ENCODE measurements at regions not wholly inside any gene's neighbourhood (a gene's known extent, or its start where the extent isn't known, plus 50 kb on each side); places are given as distances from the start of the nearest gene placed in this dataset.
"Not testable (repeated sequence)": the region's sequence is repeated elsewhere in the genome, so short reads cannot be mapped to it uniquely, and the experiment has no call there.

- Mint-ChIP-seq H3K4me1 (ENCODE audit: low read depth) (no peaks in the 10 kb centered on the region), H3K36me3 (ENCODE audit: low read depth) (no peaks in the 10 kb centered on the region), H3K9me3 (ENCODE audit: insufficient read depth) (no peaks in the 10 kb centered on the region), H3K27ac (no peak overlapping the region), H3K27me3 (ENCODE audit: low read depth) (no peaks in the 10 kb centered on the region), H3K4me3 (no peak overlapping the region)
- ATAC-seq, result no peak
- no peak for DNase-seq
- POLR2A ChIA-PET, result no interaction called here
- CTCF ChIA-PET, result no interaction called here
These were observed 51.2 kb upstream of the GPR31 start for GRCh38 chr6:167208819-167209576.

- DNase-seq (no peak), ATAC-seq (no peak)
- Mint-ChIP-seq H3K4me1 (ENCODE audit: low read depth) (no peaks in the 10 kb centered on the region), H3K9me3 (ENCODE audit: insufficient read depth) (no peaks in the 10 kb centered on the region), H3K4me3 (no peak overlapping the region), H3K36me3 (ENCODE audit: low read depth) (no peaks in the 10 kb centered on the region), H3K27ac (no peak overlapping the region), H3K27me3 (ENCODE audit: low read depth) (no peaks in the 10 kb centered on the region)
- ChIA-PET POLR2A (no interaction called here), CTCF (no interaction called here)
These were observed 51.8 kb upstream of the GPR31 start for GRCh38 chr6:167209577-167209975.

GRCh38 chr6:167210375-167211294, 52.9 kb upstream of the GPR31 start:
- CTCF ChIA-PET, result no interaction called here
- H3K27ac Mint-ChIP-seq, result no peak overlapping the region
- no peak overlapping the region for H3K4me3 Mint-ChIP-seq
- no peaks in the 10 kb centered on the region for H3K4me1 Mint-ChIP-seq (ENCODE audit: low read depth)
- H3K36me3 Mint-ChIP-seq (ENCODE audit: low read depth), result no peaks in the 10 kb centered on the region
- no peaks in the 10 kb centered on the region for H3K9me3 Mint-ChIP-seq (ENCODE audit: insufficient read depth)
- POLR2A ChIA-PET, result no interaction called here
- DNase-seq (no peak), ATAC-seq (no peak)
- H3K27me3 Mint-ChIP-seq (ENCODE audit: low read depth), result no peaks in the 10 kb centered on the region

- DNase-seq (no peak), ATAC-seq (no peak)
- no peaks in the 10 kb centered on the region for H3K36me3 Mint-ChIP-seq (ENCODE audit: low read depth)
- H3K27ac Mint-ChIP-seq, result no peak overlapping the region
- no peaks in the 10 kb centered on the region for H3K4me1 Mint-ChIP-seq (ENCODE audit: low read depth)
- no peak overlapping the region for H3K4me3 Mint-ChIP-seq
- CTCF ChIA-PET, result no interaction called here
- H3K27me3 Mint-ChIP-seq (ENCODE audit: low read depth), result no peaks in the 10 kb centered on the region
- POLR2A ChIA-PET, result no interaction called here
- H3K9me3 Mint-ChIP-seq (ENCODE audit: insufficient read depth), result no peaks in the 10 kb centered on the region
These were observed 53.5 kb upstream of the GPR31 start for GRCh38 chr6:167211295-167211648.

- Mint-ChIP-seq H3K27ac (no peak overlapping the region), H3K9me3 (ENCODE audit: insufficient read depth) (no peaks in the 10 kb centered on the region), H3K27me3 (ENCODE audit: low read depth) (no peaks in the 10 kb centered on the region), H3K4me3 (no peak overlapping the region), H3K36me3 (ENCODE audit: low read depth) (no peaks in the 10 kb centered on the region), H3K4me1 (ENCODE audit: low read depth) (no peaks in the 10 kb centered on the region)
- ATAC-seq (no peak), DNase-seq (no peak)
- ChIA-PET CTCF (no interaction called here), POLR2A (no interaction called here)
These were observed 54.3 kb upstream of the GPR31 start for GRCh38 chr6:167211881-167212712.

- ATAC-seq, result no peak
- Mint-ChIP-seq H3K9me3 (ENCODE audit: insufficient read depth) (no peaks in the 10 kb centered on the region), H3K4me1 (ENCODE audit: low read depth) (no peaks in the 10 kb centered on the region), H3K4me3 (no peak overlapping the region), H3K27ac (no peak overlapping the region), H3K36me3 (ENCODE audit: low read depth) (no peaks in the 10 kb centered on the region), H3K27me3 (ENCODE audit: low read depth) (no peaks in the 10 kb centered on the region)
- ChIA-PET POLR2A (no interaction called here), CTCF (no interaction called here)
- no peak for DNase-seq
These were observed 54.9 kb upstream of the GPR31 start for GRCh38 chr6:167212713-167213005.

GRCh38 chr6:167214206-167214605, 56.4 kb upstream of the GPR31 start:
- Mint-ChIP-seq H3K9me3 (ENCODE audit: insufficient read depth) (no peaks in the 10 kb centered on the region), H3K4me3 (no peak overlapping the region), H3K27ac (no peak overlapping the region), H3K4me1 (ENCODE audit: low read depth) (no peaks in the 10 kb centered on the region), H3K27me3 (ENCODE audit: low read depth) (no peaks in the 10 kb centered on the region), H3K36me3 (ENCODE audit: low read depth) (no peaks in the 10 kb centered on the region)
- no peak for DNase-seq
- no peak for ATAC-seq
- ChIA-PET CTCF (no interaction called here), POLR2A (no interaction called here)

- H3K36me3 Mint-ChIP-seq (ENCODE audit: low read depth); ATAC-seq; H3K27ac Mint-ChIP-seq; H3K9me3 Mint-ChIP-seq (ENCODE audit: insufficient read depth); POLR2A ChIA-PET; CTCF ChIA-PET; DNase-seq; H3K27me3 Mint-ChIP-seq (ENCODE audit: low read depth); H3K4me3 Mint-ChIP-seq; H3K4me1 Mint-ChIP-seq (ENCODE audit: low read depth): not testable (repeated sequence)
These were observed 57.9 kb upstream of the GPR31 start for GRCh38 chr6:167215429-167216250.

- not testable (repeated sequence) for H3K36me3 Mint-ChIP-seq (ENCODE audit: low read depth)
These were observed 58.7 kb upstream of the GPR31 start for GRCh38 chr6:167216390-167217050.

GRCh38 chr6:167217073-167217472, 59.3 kb upstream of the GPR31 start:
- ATAC-seq; DNase-seq; H3K27ac Mint-ChIP-seq; H3K36me3 Mint-ChIP-seq (ENCODE audit: low read depth); H3K27me3 Mint-ChIP-seq (ENCODE audit: low read depth); POLR2A ChIA-PET; H3K4me3 Mint-ChIP-seq; H3K9me3 Mint-ChIP-seq (ENCODE audit: insufficient read depth); H3K4me1 Mint-ChIP-seq (ENCODE audit: low read depth): not testable (repeated sequence)
- CTCF ChIA-PET, result interaction anchor here (1.3 kb wide), 1 partner anchor 135 kb away, joined by 3 read pairs; no protein-coding TSS in a partner anchor

More at GRCh38 chr6:167216390-167217050, 58.7 kb upstream of the GPR31 start:
- H3K27ac Mint-ChIP-seq; CTCF ChIA-PET; H3K27me3 Mint-ChIP-seq (ENCODE audit: low read depth); H3K4me3 Mint-ChIP-seq; H3K9me3 Mint-ChIP-seq (ENCODE audit: insufficient read depth); POLR2A ChIA-PET; DNase-seq; ATAC-seq; H3K4me1 Mint-ChIP-seq (ENCODE audit: low read depth): not testable (repeated sequence)

All from activated CD8-positive, alpha-beta T cell treated with anti-CD3 and anti-CD28 coated beads, Interleukin-2, amount 10 ng/mL, durations not matched to agents 7 days and 5 days (primary cell).